KMS-11 (cell line): ENCODE measurements at regions not wholly inside any gene's neighbourhood (a gene's known extent, or its start where the extent isn't known, plus 50 kb on each side); places are given as distances from the start of the nearest gene placed in this dataset.

Experiments used
- H2AFZ ChIP-seq: fragments of 200-600 bp; sonication (generic); 2 replicates; pipeline ENCODE4 v1.6.1; 2016; ENCODE audit warnings: antibody characterized with exemption, mixed run types, low read depth
- H3K27ac ChIP-seq: fragments of 200-600 bp; sonication (generic); 2 replicates; pipeline ENCODE4 v1.6.1; 2016; ENCODE audit warnings: mild to moderate bottlenecking, mixed run types
- H3K27me3 ChIP-seq: fragments of 200-600 bp; sonication (generic); 2 replicates; pipeline ENCODE4 v1.6.1; 2017; ENCODE audit warnings: mild to moderate bottlenecking, low read depth, mixed run types, moderate library complexity; ENCODE audit not compliant: insufficient read depth
- H3K36me3 ChIP-seq: fragments of 200-600 bp; sonication (generic); 2 replicates; pipeline ENCODE4 v1.6.1; 2017; ENCODE audit warnings: mild to moderate bottlenecking, mixed run types; ENCODE audit not compliant: insufficient read depth
- H3K4me1 ChIP-seq: fragments of 200-600 bp; sonication (generic); 2 replicates; pipeline ENCODE4 v1.6.1; 2016; ENCODE audit warnings: mild to moderate bottlenecking, low read depth, mixed run types; ENCODE audit not compliant: poor library complexity, severe bottlenecking
- H3K4me2 ChIP-seq: fragments of 200-600 bp; sonication (generic); 2 replicates; pipeline ENCODE4 v1.7.0; 2016; ENCODE audit warnings: mild to moderate bottlenecking, mixed run types
- H3K4me3 ChIP-seq: fragments of 200-600 bp; sonication (generic); IDR thresholded peaks from 2 replicates; pipeline ENCODE4 v1.6.1; 2017; ENCODE audit warnings: low read depth, low read length, mixed read lengths; ENCODE audit not compliant: insufficient read depth
- H3K79me2 ChIP-seq: fragments of 200-600 bp; sonication (generic); 2 replicates; pipeline ENCODE4 v1.6.1; 2016; ENCODE audit warnings: low read depth, mixed run types; ENCODE audit not compliant: insufficient read depth
- H3K9ac ChIP-seq: fragments of 200-600 bp; sonication (generic); 2 replicates; pipeline ENCODE4 v1.6.1; 2016; ENCODE audit warnings: mild to moderate bottlenecking, mixed run types
- H4K20me1 ChIP-seq: fragments of 200-600 bp; sonication (generic); 2 replicates; pipeline ENCODE4 v1.6.1; 2016; ENCODE audit warnings: mild to moderate bottlenecking, mixed run types; ENCODE audit not compliant: insufficient read depth
- CTCF ChIP-seq: fragments of 200-600 bp; sonication (generic); conservative IDR thresholded peaks from 2 replicates; pipeline ENCODE4 v1.6.1; 2017; ENCODE audit warnings: low read depth, mild to moderate bottlenecking, antibody characterized with exemption, low read length, moderate library complexity, mixed read lengths

DNA sequence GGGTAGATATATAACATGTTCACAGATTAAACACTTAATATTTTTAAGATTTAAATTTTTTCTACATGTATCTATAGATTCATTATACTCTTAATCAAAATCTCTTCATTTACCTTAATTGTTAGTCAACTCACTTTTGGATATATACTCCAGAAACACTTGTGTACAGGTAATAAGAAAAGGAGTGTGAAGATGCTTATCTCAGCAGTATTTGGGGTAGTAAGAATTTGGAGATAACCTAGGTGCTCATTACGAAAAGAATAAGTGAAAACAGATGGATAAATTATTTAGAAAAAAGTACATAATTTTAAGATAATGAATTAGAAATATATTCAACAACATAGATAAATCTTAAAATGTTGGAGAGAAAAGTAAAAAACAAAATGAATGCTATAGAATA, 226.5 kb upstream of the PLSCR5 start:
- no peaks in the 10 kb centered on the region for H3K36me3 ChIP-seq
- H3K4me3 ChIP-seq = no peak overlapping the region
- no peaks in the 10 kb centered on the region for H3K79me2 ChIP-seq
- H3K9ac ChIP-seq = no peak overlapping the region
- no peaks in the 10 kb centered on the region for H3K27me3 ChIP-seq
- no peaks in the 10 kb centered on the region for H4K20me1 ChIP-seq
- H3K27ac ChIP-seq = no peak overlapping the region
- no peak overlapping the region for H2AFZ ChIP-seq
- no peak for TF ChIP-seq CTCF
- no peak overlapping the region for H3K4me2 ChIP-seq
- H3K4me1 ChIP-seq = no peaks in the 10 kb centered on the region

GRCh38 chr3:146830231-146830630, 225.1 kb upstream of the PLSCR5 start:
- Histone ChIP-seq H2AFZ (no peak overlapping the region), H3K4me3 (no peak overlapping the region), H3K27ac (no peak overlapping the region), H3K4me2 (no peak overlapping the region), H3K9ac (no peak overlapping the region), H3K36me3 (no peaks in the 10 kb centered on the region), H4K20me1 (no peaks in the 10 kb centered on the region), H3K4me1 (no peaks in the 10 kb centered on the region), H3K27me3 (no peaks in the 10 kb centered on the region), H3K79me2 (no peaks in the 10 kb centered on the region)
- no peak for TF ChIP-seq CTCF

GRCh38 chr3:146827836-146828235, 222.7 kb upstream of the PLSCR5 start:
- H3K79me2 ChIP-seq = no peaks in the 10 kb centered on the region
- no peaks in the 10 kb centered on the region for H3K36me3 ChIP-seq
- no peak overlapping the region for H3K27ac ChIP-seq
- no peak overlapping the region for H3K9ac ChIP-seq
- H2AFZ ChIP-seq = no peak overlapping the region
- H4K20me1 ChIP-seq = no peaks in the 10 kb centered on the region
- no peaks in the 10 kb centered on the region for H3K27me3 ChIP-seq
- no peak overlapping the region for H3K4me2 ChIP-seq
- no peaks in the 10 kb centered on the region for H3K4me1 ChIP-seq
- no peak for TF ChIP-seq CTCF
- H3K4me3 ChIP-seq = no peak overlapping the region

GRCh38 chr3:146823622-146824021, 218.5 kb upstream of the PLSCR5 start:
- Histone ChIP-seq H3K9ac (no peak overlapping the region), H4K20me1 (no peaks in the 10 kb centered on the region), H3K27ac (no peak overlapping the region)

More at GRCh38 chr3:146823622-146824021, 218.5 kb upstream of the PLSCR5 start:
- H3K4me1 ChIP-seq = no peaks in the 10 kb centered on the region
- H3K27me3 ChIP-seq = no peaks in the 10 kb centered on the region
- TF ChIP-seq CTCF = no peak
- no peaks in the 10 kb centered on the region for H3K79me2 ChIP-seq
- H3K36me3 ChIP-seq = no peaks in the 10 kb centered on the region
- H2AFZ ChIP-seq = no peak overlapping the region
- no peak overlapping the region for H3K4me2 ChIP-seq
- no peak overlapping the region for H3K4me3 ChIP-seq
